ENCODE measurements at regions not wholly inside any gene's neighbourhood (a gene's known extent, or its start where the extent isn't known, plus 50 kb on each side); places are given as distances from the start of the nearest gene placed in this dataset.
"Not testable (repeated sequence)": the region's sequence is repeated elsewhere in the genome, so short reads cannot be mapped to it uniquely, and the experiment has no call there.

DNA sequence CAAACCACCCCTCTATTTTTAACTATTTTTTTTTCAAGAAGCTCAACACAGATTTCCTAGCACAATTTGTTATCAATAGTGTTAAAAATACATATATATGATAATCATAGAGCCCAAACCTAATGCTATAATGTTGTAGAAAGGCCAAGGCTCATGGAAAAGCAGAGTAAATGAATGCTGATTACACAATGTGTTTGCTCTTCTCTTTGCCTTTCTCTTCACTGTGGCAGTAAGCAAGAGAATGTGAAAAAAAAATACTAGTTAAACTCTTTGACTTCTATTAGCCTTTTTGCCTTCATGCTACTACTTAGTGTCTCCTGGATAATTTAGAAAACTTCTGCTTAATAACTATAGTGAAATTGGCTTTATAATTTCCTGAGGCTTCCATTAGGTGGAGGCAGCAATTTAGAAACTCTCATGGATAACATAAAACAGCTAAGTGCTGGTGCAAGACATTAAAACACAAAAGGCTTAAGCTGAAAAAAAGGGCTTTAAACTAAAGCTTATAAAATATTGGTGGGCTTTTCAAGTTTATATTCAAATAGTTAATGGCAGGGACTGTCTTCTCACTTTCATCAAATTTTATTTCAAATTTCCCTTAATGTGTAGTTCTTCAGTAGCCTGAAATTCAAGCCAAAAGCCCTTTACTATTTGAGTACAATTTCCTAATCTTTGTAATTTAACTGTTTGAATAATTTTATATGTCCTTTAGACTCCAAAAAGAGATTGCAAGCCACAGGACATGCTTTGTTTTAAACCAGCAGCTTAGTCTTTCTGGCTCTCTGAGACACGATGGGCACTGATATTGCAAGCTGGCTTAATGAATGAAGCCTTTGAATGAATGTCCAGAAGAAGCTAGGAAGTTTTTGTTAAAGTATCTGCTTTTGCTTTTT lies 2031.8 kb upstream of the CDH6 start:
- Histone ChIP-seq H3K27ac (ENCODE audit: low read depth, low read length) (no peak overlapping the region), H3K36me3 (ENCODE audit: control insufficient read depth in 3 of 3, insufficient read depth in 3 of 3, low read length in 3 of 3) (no peaks in the 10 kb centered on the region), H3K9ac (ENCODE audit: low read depth in 1 of 3, low read length in 3 of 3) (no peak overlapping the region), H3K4me3 (ENCODE audit: low read length in 3 of 3) (no peak overlapping the region), H3K9me3 (ENCODE audit: control insufficient read depth in 3 of 3, low read length in 3 of 3) (no peaks in the 10 kb centered on the region), H3K27me3 (ENCODE audit: control insufficient read depth in 3 of 3, insufficient read depth in 3 of 3, low read length in 3 of 3) (no peaks in the 10 kb centered on the region), H3K4me1 (ENCODE audit: control insufficient read depth in 3 of 3, insufficient read depth in 3 of 3, low read length in 3 of 3) (no peaks in the 10 kb centered on the region)

DNA sequence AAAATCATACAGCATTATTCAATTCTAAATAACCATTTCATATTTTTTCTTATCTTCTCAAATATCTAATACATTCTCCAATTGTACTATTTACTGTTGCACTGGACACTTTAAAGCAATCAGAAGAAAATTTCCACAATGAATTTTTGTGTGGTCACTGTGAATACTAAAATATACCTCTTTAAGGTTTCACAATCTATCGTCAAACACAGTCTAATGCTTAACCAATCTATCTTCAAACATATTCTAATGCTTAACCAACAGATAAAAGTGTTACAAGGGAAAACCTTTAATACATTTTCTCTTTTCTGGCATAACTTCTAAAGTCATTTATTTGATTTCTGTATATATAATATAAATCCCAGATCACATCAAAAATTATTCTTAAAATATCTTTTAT lies 2035.5 kb upstream of the CDH6 start:
- no peaks in the 10 kb centered on the region for H3K36me3 ChIP-seq (ENCODE audit: control insufficient read depth in 3 of 3, insufficient read depth in 3 of 3, low read length in 3 of 3)

DNA sequence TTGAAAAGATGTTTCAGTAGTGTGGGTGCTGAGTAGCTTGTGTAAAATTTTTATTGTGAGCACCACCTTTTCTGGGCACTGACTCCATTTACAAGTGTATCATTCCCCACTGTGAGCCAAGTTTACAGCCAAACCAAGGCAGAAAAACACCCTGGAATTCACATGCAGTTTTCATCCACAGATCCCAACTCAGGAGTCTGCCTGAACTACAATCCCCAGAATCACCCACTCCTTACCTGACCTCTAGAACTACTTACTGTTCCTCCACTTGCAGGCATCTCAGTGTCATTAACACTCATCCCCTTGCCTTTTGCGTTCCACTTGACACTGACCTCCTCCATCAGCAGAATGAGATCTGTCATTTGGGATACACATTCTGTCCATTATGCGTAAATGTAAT lies 2042.6 kb upstream of the CDH6 start:
- Histone ChIP-seq H3K36me3 (ENCODE audit: control insufficient read depth in 3 of 3, insufficient read depth in 3 of 3, low read length in 3 of 3) (no peaks in the 10 kb centered on the region), H3K27ac (ENCODE audit: low read depth, low read length) (no peak overlapping the region), H3K4me3 (ENCODE audit: low read length in 3 of 3) (no peak overlapping the region), H3K27me3 (ENCODE audit: control insufficient read depth in 3 of 3, insufficient read depth in 3 of 3, low read length in 3 of 3) (no peaks in the 10 kb centered on the region), H3K9ac (ENCODE audit: low read depth in 1 of 3, low read length in 3 of 3) (no peak overlapping the region), H3K4me1 (ENCODE audit: control insufficient read depth in 3 of 3, insufficient read depth in 3 of 3, low read length in 3 of 3) (no peaks in the 10 kb centered on the region), H3K9me3 (ENCODE audit: control insufficient read depth in 3 of 3, low read length in 3 of 3) (no peaks in the 10 kb centered on the region)

More for the DNA sequence above, 2035.5 kb upstream of the CDH6 start:
- no peak overlapping the region for H3K27ac ChIP-seq (ENCODE audit: low read depth, low read length)
- no peak overlapping the region for H3K9ac ChIP-seq (ENCODE audit: low read depth in 1 of 3, low read length in 3 of 3)
- no peaks in the 10 kb centered on the region for H3K4me1 ChIP-seq (ENCODE audit: control insufficient read depth in 3 of 3, insufficient read depth in 3 of 3, low read length in 3 of 3)
- H3K4me3 ChIP-seq (ENCODE audit: low read length in 3 of 3), result no peak overlapping the region
- H3K27me3 ChIP-seq (ENCODE audit: control insufficient read depth in 3 of 3, insufficient read depth in 3 of 3, low read length in 3 of 3), result no peaks in the 10 kb centered on the region
- H3K9me3 ChIP-seq (ENCODE audit: control insufficient read depth in 3 of 3, low read length in 3 of 3), result no peaks in the 10 kb centered on the region

DNA sequence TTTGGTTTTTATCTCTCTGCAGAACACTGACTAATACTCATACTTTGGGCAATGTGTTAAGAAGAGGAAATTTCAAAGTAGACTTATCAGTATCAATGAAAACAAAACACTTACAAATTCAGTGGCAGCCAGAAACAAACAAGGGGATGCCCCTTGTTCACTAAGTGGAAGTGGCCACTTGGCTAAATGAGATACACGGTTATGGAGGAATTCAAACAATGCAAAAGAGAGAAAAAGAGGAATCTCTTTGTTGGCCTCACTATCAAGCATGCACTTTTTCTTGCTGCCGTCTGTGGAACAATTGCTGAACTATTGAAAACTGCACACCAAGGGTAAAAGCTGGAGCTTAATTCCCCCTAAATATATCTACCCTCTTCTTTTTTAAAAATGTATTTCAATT lies 2044.9 kb upstream of the CDH6 start:
- H3K36me3 ChIP-seq (ENCODE audit: control insufficient read depth in 3 of 3, insufficient read depth in 3 of 3, low read length in 3 of 3), result no peaks in the 10 kb centered on the region

DNA sequence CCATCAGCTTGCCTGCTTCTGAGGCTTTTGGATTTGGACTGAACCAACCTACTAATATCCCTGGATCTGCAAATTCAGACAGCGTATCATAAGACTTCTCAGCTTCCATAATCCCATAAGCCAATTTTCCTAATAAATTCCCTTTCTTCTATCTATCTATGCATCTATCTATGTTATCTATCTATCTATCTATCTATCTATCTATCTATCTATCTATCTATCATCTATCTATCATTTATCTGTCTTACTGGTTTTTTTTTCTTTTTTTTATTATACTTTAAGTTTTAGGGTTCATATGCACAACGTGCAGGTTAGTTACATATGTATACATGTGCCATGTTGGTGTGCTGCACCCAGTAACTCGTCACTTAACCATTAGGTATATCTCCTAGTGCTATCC lies 2045.4 kb upstream of the CDH6 start:
- Histone ChIP-seq H3K27ac (ENCODE audit: low read depth, low read length) (no peak overlapping the region), H3K4me1 (ENCODE audit: control insufficient read depth in 3 of 3, insufficient read depth in 3 of 3, low read length in 3 of 3) (no peaks in the 10 kb centered on the region), H3K27me3 (ENCODE audit: control insufficient read depth in 3 of 3, insufficient read depth in 3 of 3, low read length in 3 of 3) (no peaks in the 10 kb centered on the region), H3K9ac (ENCODE audit: low read depth in 1 of 3, low read length in 3 of 3) (no peak overlapping the region), H3K36me3 (ENCODE audit: control insufficient read depth in 3 of 3, insufficient read depth in 3 of 3, low read length in 3 of 3) (no peaks in the 10 kb centered on the region), H3K4me3 (ENCODE audit: low read length in 3 of 3) (no peak overlapping the region), H3K9me3 (ENCODE audit: control insufficient read depth in 3 of 3, low read length in 3 of 3) (no peaks in the 10 kb centered on the region)

More for the DNA sequence above, 2044.9 kb upstream of the CDH6 start:
- H3K27me3 ChIP-seq (ENCODE audit: control insufficient read depth in 3 of 3, insufficient read depth in 3 of 3, low read length in 3 of 3), result no peaks in the 10 kb centered on the region
- H3K27ac ChIP-seq (ENCODE audit: low read depth, low read length), result no peak overlapping the region
- H3K9me3 ChIP-seq (ENCODE audit: control insufficient read depth in 3 of 3, low read length in 3 of 3), result no peaks in the 10 kb centered on the region
- no peaks in the 10 kb centered on the region for H3K4me1 ChIP-seq (ENCODE audit: control insufficient read depth in 3 of 3, insufficient read depth in 3 of 3, low read length in 3 of 3)
- H3K4me3 ChIP-seq (ENCODE audit: low read length in 3 of 3), result no peak overlapping the region
- no peak overlapping the region for H3K9ac ChIP-seq (ENCODE audit: low read depth in 1 of 3, low read length in 3 of 3)

DNA sequence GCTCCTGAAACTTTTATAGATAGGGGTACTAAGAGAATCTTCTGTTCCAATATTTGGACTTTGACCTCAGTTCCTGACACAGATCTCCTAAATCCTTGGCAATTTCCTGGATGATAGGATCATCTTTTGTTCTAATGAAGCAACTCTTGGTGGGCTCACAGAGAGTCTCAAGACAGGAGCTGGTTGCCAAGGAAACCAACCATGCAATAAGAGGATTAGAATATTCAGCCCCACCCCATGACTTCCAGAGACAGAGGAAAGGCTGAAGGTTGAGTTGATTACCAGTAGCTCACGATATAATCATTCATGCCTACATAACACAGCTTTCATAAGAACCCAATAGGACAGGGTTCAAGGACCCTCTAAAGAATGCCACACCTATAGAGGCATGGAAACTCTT lies 2050.2 kb upstream of the CDH6 start:
- H3K9ac ChIP-seq (ENCODE audit: low read depth in 1 of 3, low read length in 3 of 3), result no peak overlapping the region
- H3K4me3 ChIP-seq (ENCODE audit: low read length in 3 of 3), result no peak overlapping the region
- no peaks in the 10 kb centered on the region for H3K4me1 ChIP-seq (ENCODE audit: control insufficient read depth in 3 of 3, insufficient read depth in 3 of 3, low read length in 3 of 3)
- no peak overlapping the region for H3K27ac ChIP-seq (ENCODE audit: low read depth, low read length)
- no peaks in the 10 kb centered on the region for H3K9me3 ChIP-seq (ENCODE audit: control insufficient read depth in 3 of 3, low read length in 3 of 3)
- no peaks in the 10 kb centered on the region for H3K27me3 ChIP-seq (ENCODE audit: control insufficient read depth in 3 of 3, insufficient read depth in 3 of 3, low read length in 3 of 3)
- H3K36me3 ChIP-seq (ENCODE audit: control insufficient read depth in 3 of 3, insufficient read depth in 3 of 3, low read length in 3 of 3), result no peaks in the 10 kb centered on the region

DNA sequence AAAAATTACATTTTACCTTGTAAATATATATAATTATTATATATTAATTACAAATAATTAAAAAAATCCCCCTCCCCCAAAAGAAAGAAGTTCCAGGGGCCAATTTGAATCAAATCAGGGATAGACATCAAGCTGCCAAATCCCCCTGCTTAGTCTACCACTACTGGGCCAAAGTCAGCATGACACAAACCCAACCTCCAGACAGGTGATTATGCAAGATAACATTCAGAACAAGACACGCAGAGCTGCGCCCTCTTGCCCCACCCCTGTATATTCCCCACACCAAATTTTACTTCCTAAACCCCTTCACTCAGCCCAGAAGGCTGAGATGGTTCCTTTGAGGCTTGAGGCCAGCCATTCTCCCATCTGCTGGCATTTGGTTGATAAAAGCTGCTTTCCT lies 2059.1 kb upstream of the CDH6 start:
- no peaks in the 10 kb centered on the region for H3K9me3 ChIP-seq (ENCODE audit: control insufficient read depth in 3 of 3, low read length in 3 of 3)
- H3K4me1 ChIP-seq (ENCODE audit: control insufficient read depth in 3 of 3, insufficient read depth in 3 of 3, low read length in 3 of 3), result no peaks in the 10 kb centered on the region
- H3K27ac ChIP-seq (ENCODE audit: low read depth, low read length), result no peak overlapping the region
- H3K9ac ChIP-seq (ENCODE audit: low read depth in 1 of 3, low read length in 3 of 3), result no peak overlapping the region
- H3K36me3 ChIP-seq (ENCODE audit: control insufficient read depth in 3 of 3, insufficient read depth in 3 of 3, low read length in 3 of 3), result no peaks in the 10 kb centered on the region
- H3K4me3 ChIP-seq (ENCODE audit: low read length in 3 of 3), result no peak overlapping the region
- no peaks in the 10 kb centered on the region for H3K27me3 ChIP-seq (ENCODE audit: control insufficient read depth in 3 of 3, insufficient read depth in 3 of 3, low read length in 3 of 3)

DNA sequence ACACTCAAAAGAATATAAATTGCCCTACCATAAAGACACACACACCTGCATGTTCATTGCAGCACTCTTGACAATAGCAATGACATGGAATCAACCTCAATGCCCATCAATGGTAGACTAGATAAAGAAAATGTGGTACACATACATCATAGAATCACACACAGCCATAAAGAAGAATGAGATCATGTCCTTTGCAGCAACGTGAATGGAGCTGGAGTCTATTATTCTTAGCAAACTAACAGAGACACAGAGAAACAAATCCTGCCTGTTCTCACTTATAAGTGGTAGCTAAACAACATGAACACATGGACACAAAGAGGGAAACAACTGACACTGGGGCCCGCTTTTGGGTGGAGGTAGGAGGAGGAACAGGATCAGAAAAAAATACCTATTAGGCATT lies 2062.2 kb upstream of the CDH6 start:
- H3K4me1 ChIP-seq (ENCODE audit: control insufficient read depth in 3 of 3, insufficient read depth in 3 of 3, low read length in 3 of 3), result no peaks in the 10 kb centered on the region
- H3K27ac ChIP-seq (ENCODE audit: low read depth, low read length), result no peak overlapping the region
- H3K27me3 ChIP-seq (ENCODE audit: control insufficient read depth in 3 of 3, insufficient read depth in 3 of 3, low read length in 3 of 3), result no peaks in the 10 kb centered on the region
- no peaks in the 10 kb centered on the region for H3K36me3 ChIP-seq (ENCODE audit: control insufficient read depth in 3 of 3, insufficient read depth in 3 of 3, low read length in 3 of 3)
- H3K4me3 ChIP-seq (ENCODE audit: low read length in 3 of 3), result no peak overlapping the region
- H3K9ac ChIP-seq (ENCODE audit: low read depth in 1 of 3, low read length in 3 of 3), result no peak overlapping the region
- no peaks in the 10 kb centered on the region for H3K9me3 ChIP-seq (ENCODE audit: control insufficient read depth in 3 of 3, low read length in 3 of 3)

DNA sequence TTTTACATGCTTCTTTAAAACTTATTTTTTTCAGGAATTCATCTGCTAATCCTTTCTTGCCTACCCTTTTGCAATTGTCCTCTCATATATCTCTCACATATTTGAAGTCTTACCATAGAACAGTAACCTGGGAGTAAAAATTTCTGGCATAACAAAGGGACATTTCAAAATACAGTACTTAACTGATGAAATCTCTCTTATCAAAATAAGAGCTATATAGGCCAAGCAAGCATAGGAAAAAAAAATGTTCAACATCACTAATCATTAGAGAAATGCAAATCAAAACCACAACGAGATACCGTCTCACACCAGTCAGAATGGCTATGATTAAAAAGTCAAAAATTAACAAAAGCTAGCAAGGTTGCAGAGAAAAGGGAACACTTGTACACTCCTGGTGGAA lies 2062.7 kb upstream of the CDH6 start:
- Histone ChIP-seq H3K27ac (ENCODE audit: low read depth, low read length) (no peak overlapping the region), H3K4me3 (ENCODE audit: low read length in 3 of 3) (no peak overlapping the region), H3K4me1 (ENCODE audit: control insufficient read depth in 3 of 3, insufficient read depth in 3 of 3, low read length in 3 of 3) (no peaks in the 10 kb centered on the region), H3K27me3 (ENCODE audit: control insufficient read depth in 3 of 3, insufficient read depth in 3 of 3, low read length in 3 of 3) (no peaks in the 10 kb centered on the region), H3K36me3 (ENCODE audit: control insufficient read depth in 3 of 3, insufficient read depth in 3 of 3, low read length in 3 of 3) (no peaks in the 10 kb centered on the region), H3K9ac (ENCODE audit: low read depth in 1 of 3, low read length in 3 of 3) (no peak overlapping the region), H3K9me3 (ENCODE audit: control insufficient read depth in 3 of 3, low read length in 3 of 3) (no peaks in the 10 kb centered on the region)

DNA sequence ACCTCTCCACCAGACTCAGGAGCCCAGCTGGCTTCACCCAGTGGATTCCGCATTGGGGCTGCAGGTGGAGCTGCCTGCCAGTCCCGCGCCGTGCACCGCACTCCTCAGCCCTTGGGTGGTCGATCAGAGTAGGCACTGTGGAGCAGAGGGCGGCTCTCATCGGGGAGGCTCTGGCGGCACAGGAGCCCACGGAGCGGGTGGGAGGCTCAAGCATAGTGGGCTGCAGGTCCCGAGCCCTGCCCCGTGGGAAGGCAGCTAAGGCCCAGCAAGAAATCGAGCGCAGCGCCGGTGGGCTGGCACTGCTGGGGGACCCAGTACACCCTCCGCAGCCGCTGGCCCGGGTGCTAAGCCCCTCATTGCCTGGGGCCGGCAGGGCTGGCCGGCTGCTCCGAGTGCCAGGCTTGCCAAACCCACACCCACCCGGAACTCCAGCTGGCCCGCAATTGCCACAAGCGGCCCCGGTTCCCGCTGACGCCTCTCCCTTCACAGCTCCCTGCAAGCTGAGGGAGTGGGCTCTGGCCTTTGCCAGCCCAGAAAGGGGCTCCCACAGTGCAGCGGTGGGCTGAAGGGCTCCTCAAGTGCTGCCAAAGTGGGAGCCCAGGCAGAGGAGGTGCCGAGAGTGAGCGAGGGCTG lies 2065.8 kb upstream of the CDH6 start:
- not testable (repeated sequence) for H3K27me3 ChIP-seq (ENCODE audit: control insufficient read depth in 3 of 3, insufficient read depth in 3 of 3, low read length in 3 of 3); H3K36me3 ChIP-seq (ENCODE audit: control insufficient read depth in 3 of 3, insufficient read depth in 3 of 3, low read length in 3 of 3); H3K9me3 ChIP-seq (ENCODE audit: control insufficient read depth in 3 of 3, low read length in 3 of 3); H3K27ac ChIP-seq (ENCODE audit: low read depth, low read length); H3K4me1 ChIP-seq (ENCODE audit: control insufficient read depth in 3 of 3, insufficient read depth in 3 of 3, low read length in 3 of 3); H3K9ac ChIP-seq (ENCODE audit: low read depth in 1 of 3, low read length in 3 of 3); H3K4me3 ChIP-seq (ENCODE audit: low read length in 3 of 3)

Measured in skeletal muscle tissue (tissue), 3 donors.